ENCODE measurements at regions not wholly inside any gene's neighbourhood (a gene's known extent, or its start where the extent isn't known, plus 50 kb on each side); places are given as distances from the start of the nearest gene placed in this dataset.

GRCh38 chr6:15775076-15775634 lies 112.3 kb upstream of the DTNBP1 start:
- H3K4me3 ChIP-seq (ENCODE audit: low read depth, low read length): no peak overlapping the region
- ChIA-PET POLR2A (no interaction called here), CTCF (no interaction called here)
- no peak for TF ChIP-seq CTCF (IDR thresholded peaks at IDR 0.05; ENCODE audit: insufficient read depth, low read length, missing control alignments)
- DNase-seq (ENCODE audit: low read depth, low spot score): no peak

GRCh38 chr6:15773806-15774410 lies 111.1 kb upstream of the DTNBP1 start:
- DNase-seq (ENCODE audit: low read depth, low spot score): no peak
- H3K4me3 ChIP-seq (ENCODE audit: low read depth, low read length): no peak overlapping the region
- TF ChIP-seq CTCF (IDR thresholded peaks at IDR 0.05; ENCODE audit: insufficient read depth, low read length, missing control alignments): no peak
- CTCF ChIA-PET: no interaction called here
- POLR2A ChIA-PET: no interaction called here

- CTCF ChIA-PET: no interaction called here
- no peak for TF ChIP-seq CTCF (IDR thresholded peaks at IDR 0.05; ENCODE audit: insufficient read depth, low read length, missing control alignments)
- POLR2A ChIA-PET: no interaction called here
- no peak for DNase-seq (ENCODE audit: low read depth, low spot score)
- H3K4me3 ChIP-seq (ENCODE audit: low read depth, low read length): no peak overlapping the region
These were observed 107.7 kb upstream of the DTNBP1 start for GRCh38 chr6:15770347-15771143.

- no peak overlapping the region for H3K4me3 ChIP-seq (ENCODE audit: low read depth, low read length)
- CTCF ChIA-PET: no interaction called here
- TF ChIP-seq CTCF (IDR thresholded peaks at IDR 0.05; ENCODE audit: insufficient read depth, low read length, missing control alignments): no peak
- POLR2A ChIA-PET: no interaction called here
- DNase-seq (ENCODE audit: low read depth, low spot score): no peak
These were observed 106.7 kb upstream of the DTNBP1 start for GRCh38 chr6:15769511-15770018.

- TF ChIP-seq CTCF (IDR thresholded peaks at IDR 0.05; ENCODE audit: insufficient read depth, low read length, missing control alignments): no peak
- POLR2A ChIA-PET: no interaction called here
- no peak overlapping the region for H3K4me3 ChIP-seq (ENCODE audit: low read depth, low read length)
- DNase-seq (ENCODE audit: low read depth, low spot score): no peak
- CTCF ChIA-PET: no interaction called here
These were observed 106.2 kb upstream of the DTNBP1 start for GRCh38 chr6:15768999-15769398.

GRCh38 chr6:15763837-15764236 lies 101.0 kb upstream of the DTNBP1 start:
- ChIA-PET CTCF (no interaction called here), POLR2A (no interaction called here)
- H3K4me3 ChIP-seq (ENCODE audit: low read depth, low read length): no peak overlapping the region
- DNase-seq (ENCODE audit: low read depth, low spot score): no peak
- no peak for TF ChIP-seq CTCF (IDR thresholded peaks at IDR 0.05; ENCODE audit: insufficient read depth, low read length, missing control alignments)

Measured in AG04449 (cell line).